Esophagus squamous epithelium (tissue), 4 donors: ENCODE measurements at regions not wholly inside any gene's neighbourhood (a gene's known extent, or its start where the extent isn't known, plus 50 kb on each side); places are given as distances from the start of the nearest gene placed in this dataset.

Source experiments
- POLR2A ChIP-seq, 4 donors: fragments of 450-650 bp; IDR thresholded peaks; one replicate each; pipeline ENCODE4 v1.6.1; 2017; ENCODE audit warnings: antibody characterized with exemption in 4 of 4, mild to moderate bottlenecking in 4 of 4, moderate library complexity in 3 of 4
- TF ChIP-seq, protein P1 (sequence below), 6 experiments: fragments of 450-650 bp in 4 of 6; fragments of 200-600 bp in 2 of 6; sonication (generic) in 2 of 6; IDR thresholded peaks; one replicate each; pipeline ENCODE4 v1.5.1; 2016 to 2019; ENCODE audit warnings: antibody characterized with exemption in 6 of 6, mild to moderate bottlenecking in 4 of 6, moderate library complexity in 4 of 6

DNA sequence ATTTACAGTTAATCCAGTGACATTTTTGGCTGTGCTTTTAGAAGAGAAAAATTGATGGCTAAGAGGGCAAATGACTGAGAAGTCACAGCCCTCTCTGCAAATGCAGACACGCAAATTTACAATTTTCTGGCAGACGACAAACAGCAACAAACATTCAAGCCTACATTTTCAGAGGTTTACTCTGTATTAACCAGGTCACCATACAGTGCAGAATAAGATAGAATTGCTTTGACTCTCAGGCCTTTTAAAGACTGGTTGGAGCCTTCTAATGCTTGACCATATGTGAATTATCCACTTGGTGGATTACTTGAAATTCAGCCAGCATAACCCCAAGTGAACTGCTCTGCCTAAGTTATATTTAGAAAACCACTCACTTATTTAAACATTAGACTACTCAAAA lies 65.5 kb upstream of the FOXN2 start:
- TF ChIP-seq, protein P1, sequence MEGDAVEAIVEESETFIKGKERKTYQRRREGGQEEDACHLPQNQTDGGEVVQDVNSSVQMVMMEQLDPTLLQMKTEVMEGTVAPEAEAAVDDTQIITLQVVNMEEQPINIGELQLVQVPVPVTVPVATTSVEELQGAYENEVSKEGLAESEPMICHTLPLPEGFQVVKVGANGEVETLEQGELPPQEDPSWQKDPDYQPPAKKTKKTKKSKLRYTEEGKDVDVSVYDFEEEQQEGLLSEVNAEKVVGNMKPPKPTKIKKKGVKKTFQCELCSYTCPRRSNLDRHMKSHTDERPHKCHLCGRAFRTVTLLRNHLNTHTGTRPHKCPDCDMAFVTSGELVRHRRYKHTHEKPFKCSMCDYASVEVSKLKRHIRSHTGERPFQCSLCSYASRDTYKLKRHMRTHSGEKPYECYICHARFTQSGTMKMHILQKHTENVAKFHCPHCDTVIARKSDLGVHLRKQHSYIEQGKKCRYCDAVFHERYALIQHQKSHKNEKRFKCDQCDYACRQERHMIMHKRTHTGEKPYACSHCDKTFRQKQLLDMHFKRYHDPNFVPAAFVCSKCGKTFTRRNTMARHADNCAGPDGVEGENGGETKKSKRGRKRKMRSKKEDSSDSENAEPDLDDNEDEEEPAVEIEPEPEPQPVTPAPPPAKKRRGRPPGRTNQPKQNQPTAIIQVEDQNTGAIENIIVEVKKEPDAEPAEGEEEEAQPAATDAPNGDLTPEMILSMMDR (IDR thresholded peaks at IDR 0.05), result no peak
- TF ChIP-seq POLR2A (IDR thresholded peaks at IDR 0.05), result no peak
